IPS-18c (cell line): ENCODE measurements at regions not wholly inside any gene's neighbourhood (a gene's known extent, or its start where the extent isn't known, plus 50 kb on each side); places are given as distances from the start of the nearest gene placed in this dataset.
"Not testable (repeated sequence)": the region's sequence is repeated elsewhere in the genome, so short reads cannot be mapped to it uniquely, and the experiment has no call there.

ENCODE experiments used
- H3K4me3 ChIP-seq: 2 replicates; pipeline ENCODE4 v1.7.0; 2013; ENCODE audit warnings: low read depth, mild to moderate bottlenecking, low read length, moderate library complexity; ENCODE audit not compliant: insufficient read depth
- H3K9me3 ChIP-seq: one replicate; pipeline ENCODE4 v1.6.1; 2013; ENCODE audit warnings: mild to moderate bottlenecking, low read length, moderate library complexity; ENCODE audit not compliant: control insufficient read depth, insufficient read depth

- H3K4me3 ChIP-seq, result no peak overlapping the region
- H3K9me3 ChIP-seq, result no peaks in the 10 kb centered on the region
Observed at GRCh38 chr7:125255810-125256209, 326.2 kb upstream of the POT1 start.

GRCh38 chr7:125254566-125254965, 324.9 kb upstream of the POT1 start:
- Histone ChIP-seq H3K4me3 (no peak overlapping the region), H3K9me3 (no peaks in the 10 kb centered on the region)

GRCh38 chr7:125253452-125254190, 324.0 kb upstream of the POT1 start:
- Histone ChIP-seq H3K9me3 (no peaks in the 10 kb centered on the region), H3K4me3 (no peak overlapping the region)

- H3K4me3 ChIP-seq, result no peak overlapping the region
- no peaks in the 10 kb centered on the region for H3K9me3 ChIP-seq
Observed at GRCh38 chr7:125247514-125248098, 318.0 kb upstream of the POT1 start.

- H3K4me3 ChIP-seq, result no peak overlapping the region
- H3K9me3 ChIP-seq, result no peaks in the 10 kb centered on the region
Observed at GRCh38 chr7:125246706-125247105, 317.1 kb upstream of the POT1 start.

GRCh38 chr7:125241548-125241947, 311.9 kb upstream of the POT1 start:
- Histone ChIP-seq H3K4me3 (no peak overlapping the region), H3K9me3 (no peaks in the 10 kb centered on the region)

GRCh38 chr7:125222596-125222995, 293.0 kb upstream of the POT1 start:
- H3K9me3 ChIP-seq, result no peaks in the 10 kb centered on the region
- no peak overlapping the region for H3K4me3 ChIP-seq

- H3K9me3 ChIP-seq, result peaks cover 4% of the 10 kb centered on the region
- no peak overlapping the region for H3K4me3 ChIP-seq
Observed at GRCh38 chr7:125218076-125218475, 288.5 kb upstream of the POT1 start.

GRCh38 chr7:125201002-125201401, 271.4 kb upstream of the POT1 start:
- no peaks in the 10 kb centered on the region for H3K9me3 ChIP-seq
- H3K4me3 ChIP-seq, result no peak overlapping the region

- no peaks in the 10 kb centered on the region for H3K9me3 ChIP-seq
Observed at GRCh38 chr7:125197731-125198393, 268.2 kb upstream of the POT1 start.

GRCh38 chr7:125195156-125195555, 265.5 kb upstream of the POT1 start:
- Histone ChIP-seq H3K4me3 (no peak overlapping the region), H3K9me3 (no peaks in the 10 kb centered on the region)

More at GRCh38 chr7:125197731-125198393, 268.2 kb upstream of the POT1 start:
- H3K4me3 ChIP-seq, result no peak overlapping the region

- no peak overlapping the region for H3K4me3 ChIP-seq
- no peaks in the 10 kb centered on the region for H3K9me3 ChIP-seq
Observed at GRCh38 chr7:125193263-125193662, 263.6 kb upstream of the POT1 start.

GRCh38 chr7:125184801-125185200, 255.2 kb upstream of the POT1 start:
- H3K9me3 ChIP-seq, result no peaks in the 10 kb centered on the region
- no peak overlapping the region for H3K4me3 ChIP-seq

GRCh38 chr7:125181569-125182267, 252.1 kb upstream of the POT1 start:
- not testable (repeated sequence) for H3K9me3 ChIP-seq, H3K4me3 ChIP-seq

GRCh38 chr7:125173571-125173970, 243.9 kb upstream of the POT1 start:
- H3K4me3 ChIP-seq, result no peak overlapping the region

GRCh38 chr7:125169088-125169487, 239.5 kb upstream of the POT1 start:
- H3K4me3 ChIP-seq, result no peak overlapping the region
- H3K9me3 ChIP-seq, result no peaks in the 10 kb centered on the region

More at GRCh38 chr7:125173571-125173970, 243.9 kb upstream of the POT1 start:
- no peaks in the 10 kb centered on the region for H3K9me3 ChIP-seq

- Histone ChIP-seq H3K9me3 (no peaks in the 10 kb centered on the region), H3K4me3 (no peak overlapping the region)
Observed at GRCh38 chr7:125154930-125155329, 225.3 kb upstream of the POT1 start.

GRCh38 chr7:125149151-125149550, 219.5 kb upstream of the POT1 start:
- Histone ChIP-seq H3K4me3 (no peak overlapping the region), H3K9me3 (no peaks in the 10 kb centered on the region)
